Sigmoid colon (tissue), 6 donors: ENCODE measurements at regions not wholly inside any gene's neighbourhood (a gene's known extent, or its start where the extent isn't known, plus 50 kb on each side); places are given as distances from the start of the nearest gene placed in this dataset.
A peak's percentile ranks its signal among the peaks of the same experiment; 100 is the strongest.

ENCODE experiments used
- DNase-seq: peaks from one replicate; pipeline ENCODE4 v3.0.0-alpha.2; 2019
- H3K27ac ChIP-seq, 4 donors: fragments of 200-600 bp; sonication (generic); one replicate each; pipeline ENCODE4 v1.5.1; 2016 to 2019; ENCODE audit warnings: mild to moderate bottlenecking in 1 of 4
- H3K27me3 ChIP-seq, 3 donors: fragments of 200-600 bp; sonication (generic); one replicate each; pipeline ENCODE4 v1.5.1; 2019; ENCODE audit warnings: mild to moderate bottlenecking in 1 of 3
- H3K36me3 ChIP-seq, 4 donors: fragments of 200-600 bp; sonication (generic); one replicate each; pipeline ENCODE4 v1.5.1; 2016 to 2019
- H3K4me1 ChIP-seq, 4 donors: fragments of 200-600 bp; sonication (generic); one replicate each; pipeline ENCODE4 v1.5.1; 2017 to 2019
- H3K4me3 ChIP-seq, 4 donors: fragments of 200-600 bp; sonication (generic); one replicate each; pipeline ENCODE4 v1.5.1; 2017 to 2019; ENCODE audit warnings: mild to moderate bottlenecking in 2 of 4, moderate library complexity in 1 of 4
- H3K9me3 ChIP-seq, 4 donors: fragments of 200-600 bp in 3 of 4; sonication (generic) in 3 of 4; one replicate each; pipeline versions ENCODE4 v1.5.1 to v1.6.1; 2013 to 2019
- EP300 ChIP-seq, 4 donors: sonication (generic); formaldehyde crosslinking; IDR thresholded peaks; one replicate each; pipeline ENCODE4 v1.6.1; 2017; ENCODE audit warnings: antibody characterized with exemption in 4 of 4
- POLR2A ChIP-seq, 2 donors: fragments of 450-650 bp; IDR thresholded peaks; one replicate each; pipeline ENCODE4 v1.6.1; 2016; ENCODE audit warnings: antibody characterized with exemption in 2 of 2, mild to moderate bottlenecking in 2 of 2, moderate library complexity in 2 of 2
- POLR2AphosphoS5 ChIP-seq, 4 donors: sonication (generic); formaldehyde crosslinking; IDR thresholded peaks; one replicate each; pipeline ENCODE4 v1.6.1; 2017; ENCODE audit warnings: antibody characterized with exemption in 4 of 4
- WGBS, 2 donors: extraction: QIAGEN DNeasy Blood & Tissue Kit; methylation state at CpG; one replicate each; pipeline ENCODE4 v1.1.7; 2013; 5-methylcytosine and 5-hydroxymethylcytosine counted together
- intact Hi-C: fragments of 100-400 bp; cut with DNase I; formaldehyde crosslinking; loops from one replicate; pipeline ENCODE4 v1.15.1; 2023
- TF ChIP-seq, protein P1 (sequence below), 4 experiments: fragments of 450-650 bp in 3 of 4; fragments of 200-600 bp in 1 of 4; IDR thresholded peaks; one replicate each; pipeline ENCODE4 v1.5.1; 2016 to 2019; ENCODE audit warnings: antibody characterized with exemption in 4 of 4, mild to moderate bottlenecking in 3 of 4, moderate library complexity in 2 of 4
- donor health status: healthy with polysubstance abuse.
- donor health status: healthy.

- TF ChIP-seq EP300 (IDR thresholded peaks at IDR 0.05): no peak
- TF ChIP-seq, protein P1, sequence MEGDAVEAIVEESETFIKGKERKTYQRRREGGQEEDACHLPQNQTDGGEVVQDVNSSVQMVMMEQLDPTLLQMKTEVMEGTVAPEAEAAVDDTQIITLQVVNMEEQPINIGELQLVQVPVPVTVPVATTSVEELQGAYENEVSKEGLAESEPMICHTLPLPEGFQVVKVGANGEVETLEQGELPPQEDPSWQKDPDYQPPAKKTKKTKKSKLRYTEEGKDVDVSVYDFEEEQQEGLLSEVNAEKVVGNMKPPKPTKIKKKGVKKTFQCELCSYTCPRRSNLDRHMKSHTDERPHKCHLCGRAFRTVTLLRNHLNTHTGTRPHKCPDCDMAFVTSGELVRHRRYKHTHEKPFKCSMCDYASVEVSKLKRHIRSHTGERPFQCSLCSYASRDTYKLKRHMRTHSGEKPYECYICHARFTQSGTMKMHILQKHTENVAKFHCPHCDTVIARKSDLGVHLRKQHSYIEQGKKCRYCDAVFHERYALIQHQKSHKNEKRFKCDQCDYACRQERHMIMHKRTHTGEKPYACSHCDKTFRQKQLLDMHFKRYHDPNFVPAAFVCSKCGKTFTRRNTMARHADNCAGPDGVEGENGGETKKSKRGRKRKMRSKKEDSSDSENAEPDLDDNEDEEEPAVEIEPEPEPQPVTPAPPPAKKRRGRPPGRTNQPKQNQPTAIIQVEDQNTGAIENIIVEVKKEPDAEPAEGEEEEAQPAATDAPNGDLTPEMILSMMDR (IDR thresholded peaks at IDR 0.05): no peak
- no peak for TF ChIP-seq POLR2A (IDR thresholded peaks at IDR 0.05)
- no peak for TF ChIP-seq POLR2AphosphoS5 (IDR thresholded peaks at IDR 0.05)
- Histone ChIP-seq H3K36me3 (no peaks in the 10 kb centered on the region), H3K27ac (peak overlapping the region; percentile 66 to 82 (median 74)), H3K4me1 (peaks cover 0 to 64% (median 56%) of the 10 kb centered on the region in 4 donors), H3K27me3 (no peaks in the 10 kb centered on the region), H3K4me3 (no peak overlapping the region), H3K9me3 (no peaks in the 10 kb centered on the region)
- no peak for DNase-seq
- intact Hi-C loops: loop anchor here (5.0 kb wide), 1 partner anchor 37 kb away; no protein-coding TSS in a partner anchor
- 92 to 96% methylated on average over 5 of the region's 5 CpGs for WGBS, 2 donors
Measured at GRCh38 chr12:93174473-93174872, 203.3 kb upstream of the NUDT4 start.

GRCh38 chr12:93176165-93176564, 201.6 kb upstream of the NUDT4 start:
- WGBS, 2 donors: 67 to 77% methylated on average over 1 of the region's 1 CpG
- H3K36me3 ChIP-seq: no peaks in the 10 kb centered on the region
- no peak overlapping the region for H3K4me3 ChIP-seq
- peak overlapping the region; percentile 66 to 82 (median 74) for H3K27ac ChIP-seq
- peaks cover 0 to 68% (median 62%) of the 10 kb centered on the region in 4 donors for H3K4me1 ChIP-seq
- H3K9me3 ChIP-seq: no peaks in the 10 kb centered on the region
- intact Hi-C loops: no loop called here
- DNase-seq: no peak
- no peak for TF ChIP-seq POLR2A (IDR thresholded peaks at IDR 0.05)
- TF ChIP-seq, protein P1 (IDR thresholded peaks at IDR 0.05): no peak
- TF ChIP-seq EP300 (IDR thresholded peaks at IDR 0.05): peak in 1 of 4 donors; percentile 14
- TF ChIP-seq POLR2AphosphoS5 (IDR thresholded peaks at IDR 0.05): peak in 2 of 4 donors; percentile 47 to 53
- no peaks in the 10 kb centered on the region for H3K27me3 ChIP-seq

GRCh38 chr12:93176610-93177126, 201.1 kb upstream of the NUDT4 start:
- no peak for TF ChIP-seq EP300 (IDR thresholded peaks at IDR 0.05)
- TF ChIP-seq POLR2AphosphoS5 (IDR thresholded peaks at IDR 0.05): no peak
- TF ChIP-seq, protein P1 (IDR thresholded peaks at IDR 0.05): no peak
- no peak for TF ChIP-seq POLR2A (IDR thresholded peaks at IDR 0.05)
- no peaks in the 10 kb centered on the region for H3K9me3 ChIP-seq
- DNase-seq: no peak
- no peaks in the 10 kb centered on the region for H3K27me3 ChIP-seq
- intact Hi-C loops: no loop called here
- H3K27ac ChIP-seq: peak overlapping the region; percentile 66 to 82 (median 74)
- H3K4me3 ChIP-seq: no peak overlapping the region
- 12 to 53% methylated on average over 2 of the region's 2 CpGs for WGBS, 2 donors
- H3K36me3 ChIP-seq: no peaks in the 10 kb centered on the region
- peaks cover 0 to 73% (median 66%) of the 10 kb centered on the region in 4 donors for H3K4me1 ChIP-seq

- H3K9me3 ChIP-seq: no peaks in the 10 kb centered on the region
- WGBS, 2 donors: 51 to 80% methylated on average over 9 of the region's 9 CpGs
Measured at GRCh38 chr12:93177208-93178153, 200.2 kb upstream of the NUDT4 start.

More at GRCh38 chr12:93177208-93178153, 200.2 kb upstream of the NUDT4 start:
- H3K36me3 ChIP-seq: no peaks in the 10 kb centered on the region
- TF ChIP-seq POLR2A (IDR thresholded peaks at IDR 0.05) (no peak), EP300 (IDR thresholded peaks at IDR 0.05) (no peak), POLR2AphosphoS5 (IDR thresholded peaks at IDR 0.05) (no peak)
- TF ChIP-seq, protein P1 (IDR thresholded peaks at IDR 0.05): no peak
- DNase-seq: no peak
- no peaks in the 10 kb centered on the region for H3K27me3 ChIP-seq
- peak overlapping the region; percentile 66 to 82 (median 74) for H3K27ac ChIP-seq
- H3K4me1 ChIP-seq: peaks cover 0 to 78% (median 69%) of the 10 kb centered on the region in 4 donors
- intact Hi-C loops: no loop called here
- H3K4me3 ChIP-seq: no peak overlapping the region
